ENCODE measurements at regions not wholly inside any gene's neighbourhood (a gene's known extent, or its start where the extent isn't known, plus 50 kb on each side); places are given as distances from the start of the nearest gene placed in this dataset.

- TF ChIP-seq REST (IDR thresholded peaks at IDR 0.05) (no peak), FOXA1 (IDR thresholded peaks at IDR 0.05) (no peak), RXRA (IDR thresholded peaks at IDR 0.05) (no peak)
These were observed 119.0 kb upstream of the PRSS16 start (continued) for GRCh38 chr6:27128311-27129094.

GRCh38 chr6:27129095-27129815 is 118.2 kb upstream of the PRSS16 start:
- Histone ChIP-seq H3K27me3 (ENCODE audit: control insufficient read depth in 4 of 4, insufficient read depth in 4 of 4, low read length in 3 of 4) (peaks cover 0 to 4% (median 0%) of the 10 kb centered on the region in 4 donors), H3K4me1 (ENCODE audit: control insufficient read depth in 4 of 4, insufficient read depth in 4 of 4, low read length in 3 of 4) (peaks cover 0 to 19% (median 13%) of the 10 kb centered on the region in 4 donors)
- 93% methylated on average over 5 of the region's 5 CpGs for WGBS

More at GRCh38 chr6:27129095-27129815, 118.2 kb upstream of the PRSS16 start:
- no peak for DNase-seq (ENCODE audit: low spot score)
- no peak overlapping the region for H3K9ac ChIP-seq (ENCODE audit: low read depth in 1 of 2, low read length in 2 of 2)
- H3K27ac ChIP-seq (ENCODE audit: low read depth in 1 of 2, low read length in 2 of 2) = no peak overlapping the region
- peaks cover 0 to 17% (median 0%) of the 10 kb centered on the region in 4 donors for H3K9me3 ChIP-seq (ENCODE audit: control insufficient read depth in 4 of 4, low read length in 3 of 4)
- TF ChIP-seq, protein P1, sequence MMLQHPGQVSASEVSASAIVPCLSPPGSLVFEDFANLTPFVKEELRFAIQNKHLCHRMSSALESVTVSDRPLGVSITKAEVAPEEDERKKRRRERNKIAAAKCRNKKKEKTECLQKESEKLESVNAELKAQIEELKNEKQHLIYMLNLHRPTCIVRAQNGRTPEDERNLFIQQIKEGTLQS (IDR thresholded peaks at IDR 0.05) = no peak
- TF ChIP-seq CTCF (IDR thresholded peaks at IDR 0.05; ENCODE audit: low read depth, low read length, missing input control) = no peak
- no peak for TF ChIP-seq NR2F2 (IDR thresholded peaks at IDR 0.05)
- TF ChIP-seq RAD21 (IDR thresholded peaks at IDR 0.05) = no peak
- no peak for TF ChIP-seq FOXA1 (IDR thresholded peaks at IDR 0.05)
- TF ChIP-seq RXRA (IDR thresholded peaks at IDR 0.05) = no peak
- TF ChIP-seq GABPA (IDR thresholded peaks at IDR 0.05 in 1 of 2, conservative IDR thresholded peaks at IDR 0.05 in 1 of 2) = no peak
- no peak for TF ChIP-seq HNF4G (IDR thresholded peaks at IDR 0.05)
- TF ChIP-seq TAF1 (conservative IDR thresholded peaks at IDR 0.05) = no peak
- no peak for TF ChIP-seq EGR1 (IDR thresholded peaks at IDR 0.05; ENCODE audit: low read depth in 2 of 2)
- TF ChIP-seq SP1 (IDR thresholded peaks at IDR 0.05) = no peak
- no peak for TF ChIP-seq YY1 (IDR thresholded peaks at IDR 0.05)
- no peak for TF ChIP-seq ZBTB33 (IDR thresholded peaks at IDR 0.05)
- TF ChIP-seq REST (IDR thresholded peaks at IDR 0.05) = no peak
- TF ChIP-seq, protein P2, sequence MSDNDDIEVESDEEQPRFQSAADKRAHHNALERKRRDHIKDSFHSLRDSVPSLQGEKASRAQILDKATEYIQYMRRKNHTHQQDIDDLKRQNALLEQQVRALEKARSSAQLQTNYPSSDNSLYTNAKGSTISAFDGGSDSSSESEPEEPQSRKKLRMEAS (IDR thresholded peaks at IDR 0.05) = no peak
- no peak for TF ChIP-seq HNF4A (conservative IDR thresholded peaks at IDR 0.05)
- no peak for TF ChIP-seq JUND (IDR thresholded peaks at IDR 0.05)
- no peak for TF ChIP-seq FOXA2 (IDR thresholded peaks at IDR 0.05)
- H3K4me3 ChIP-seq (ENCODE audit: low read depth in 1 of 3, low read length in 3 of 3) = no peak overlapping the region
- H3K36me3 ChIP-seq (ENCODE audit: control insufficient read depth in 4 of 4, insufficient read depth in 3 of 4, low read depth in 1 of 4, low read length in 3 of 4) = no peaks in the 10 kb centered on the region
